GM21786 (cell line): ENCODE measurements at regions not wholly inside any gene's neighbourhood (a gene's known extent, or its start where the extent isn't known, plus 50 kb on each side); places are given as distances from the start of the nearest gene placed in this dataset.

ENCODE experiments used
- ATAC-seq: cut with Tn5 transposase; IDR thresholded peaks from one replicate; pipeline ENCODE4 v1.9.1; 2021; ENCODE audit not compliant: unreplicated experiment

DNA sequence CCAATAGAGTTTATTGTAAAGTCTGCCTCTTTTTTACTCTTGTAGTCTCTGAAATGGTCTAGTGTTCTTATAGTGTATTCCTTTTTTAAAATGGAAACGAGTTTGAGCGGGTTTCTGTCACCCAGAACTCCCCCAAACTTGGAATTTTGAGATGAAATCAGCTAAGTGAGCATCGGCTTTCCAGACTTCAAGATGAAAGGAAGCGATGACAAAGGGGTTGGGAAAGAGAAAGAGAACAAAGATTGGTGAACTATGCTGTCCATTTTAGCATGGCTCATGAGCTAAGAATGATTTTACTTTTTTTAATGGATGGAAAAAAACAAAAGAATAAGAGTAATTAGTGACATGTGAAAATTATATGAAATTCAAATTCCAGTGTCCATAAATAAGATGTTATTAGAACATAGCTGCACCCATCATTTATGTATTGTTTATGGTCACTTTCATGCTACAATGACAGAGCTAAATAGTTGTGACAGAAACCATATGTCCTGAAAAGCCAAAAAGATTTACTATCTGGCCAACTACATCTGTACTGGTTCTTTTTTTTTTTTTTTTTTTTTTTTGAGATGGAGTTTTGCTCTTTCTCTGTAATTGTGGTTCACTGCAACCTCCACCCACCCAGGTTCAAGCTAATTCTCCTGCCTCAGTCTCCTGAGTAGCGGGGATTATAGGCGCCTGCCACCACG, 52.7 kb upstream of the PDZRN3 start:
- no peak for ATAC-seq
